ENCODE measurements at regions not wholly inside any gene's neighbourhood (a gene's known extent, or its start where the extent isn't known, plus 50 kb on each side); places are given as distances from the start of the nearest gene placed in this dataset.
"Not testable (repeated sequence)": the region's sequence is repeated elsewhere in the genome, so short reads cannot be mapped to it uniquely, and the experiment has no call there.

DNA sequence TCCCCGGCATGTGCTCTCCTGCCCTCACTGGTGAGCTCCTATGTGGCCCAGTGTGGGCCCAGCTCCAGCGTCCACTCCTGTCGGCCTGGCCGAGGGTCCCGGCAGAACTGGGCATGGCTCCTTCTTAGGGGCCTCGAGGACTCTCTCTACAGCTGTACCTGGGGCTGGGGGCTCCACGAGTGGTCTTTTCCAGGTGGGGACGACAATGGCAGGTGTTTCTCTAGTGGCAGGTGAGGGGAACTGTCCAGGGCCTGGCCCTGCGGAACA is 376.4 kb downstream of the TMEM121 start:
- H3K56ac ChIP-seq (replicated peaks; ENCODE audit: insufficient read length, low read depth, low read length); POLR2A ChIA-PET (ENCODE audit: partially characterized antibody); H3K18ac ChIP-seq (ENCODE audit: extremely low read depth, low read length); H3K23me2 ChIP-seq (ENCODE audit: low read depth, low read length); DNase-seq (ENCODE audit: low read depth in 1 of 2, low spot score in 2 of 2); H2BK12ac ChIP-seq (ENCODE audit: low read depth, low read length); H2AK5ac ChIP-seq (ENCODE audit: low read depth, low read length); H3K23ac ChIP-seq (ENCODE audit: insufficient read length); H4K20me1 ChIP-seq (replicated peaks in 1 of 2; ENCODE audit: control insufficient read depth in 1 of 2, insufficient read depth in 2 of 2, low read length in 2 of 2); H4K5ac ChIP-seq (ENCODE audit: insufficient read length, low read depth, low read length); H3K79me1 ChIP-seq (ENCODE audit: low read depth, low read length); FAIRE-seq; H2BK15ac ChIP-seq (ENCODE audit: low read length); H3K27me3 ChIP-seq (replicated peaks in 1 of 4; ENCODE audit: control insufficient read depth in 3 of 4, extremely low read depth in 1 of 4, insufficient read depth in 3 of 4, low read length in 3 of 4); H2BK20ac ChIP-seq (ENCODE audit: low read length); H3K27ac ChIP-seq (ENCODE audit: low read depth, low read length); H2AFZ ChIP-seq (ENCODE audit: low read length); H2BK5ac ChIP-seq (ENCODE audit: low read depth, low read length); H3K79me2 ChIP-seq (ENCODE audit: control insufficient read depth in 1 of 2, insufficient read depth in 2 of 2, low read length in 2 of 2); H4K91ac ChIP-seq (replicated peaks; ENCODE audit: insufficient read length, low read length); H3K36me3 ChIP-seq (ENCODE audit: control insufficient read depth in 2 of 4, insufficient read depth in 4 of 4, low read length in 3 of 4); H3K14ac ChIP-seq (ENCODE audit: insufficient read length); H2BK120ac ChIP-seq (replicated peaks; ENCODE audit: low read depth, low read length); H3K4me1 ChIP-seq (replicated peaks in 1 of 4; ENCODE audit: control insufficient read depth in 3 of 4, insufficient read depth in 4 of 4, low read length in 3 of 4); H3K4me3 ChIP-seq (ENCODE audit: extremely low read depth in 1 of 4, insufficient read depth in 2 of 4, low read depth in 3 of 4, low read length in 4 of 4); H3K9ac ChIP-seq (replicated peaks in 1 of 4; ENCODE audit: extremely low read depth in 1 of 4, low read depth in 3 of 4, low read length in 3 of 4); H3K4me2 ChIP-seq (ENCODE audit: insufficient read depth in 1 of 2, low read depth in 2 of 2, low read length in 2 of 2); H4K8ac ChIP-seq (ENCODE audit: extremely low read depth, insufficient read depth, low read length); H3K4ac ChIP-seq (replicated peaks; ENCODE audit: insufficient read length, low read depth, low read length); CTCF ChIA-PET (ENCODE audit: partially characterized antibody): not testable (repeated sequence)
- no CpG with 5 or more reads among the region's 9 CpGs for WGBS, 2 experiments (ENCODE audit: extremely low coverage in 1 of 2, insufficient coverage in 1 of 2, insufficient read length in 1 of 2, insufficient replicate concordance in 2 of 2, low coverage in 1 of 2, low lambda C conversion rate in 2 of 2, missing lambda C conversion rate in 1 of 2)
- H3K9me3 ChIP-seq (ENCODE audit: insufficient read depth in 2 of 2, low read depth in 1 of 2, low read length in 1 of 2): peaks cover 68 to 96% of the 10 kb centered on the region in 2 experiments

All from H1 (cell line).